HepG2 (cell line): ENCODE measurements at regions not wholly inside any gene's neighbourhood (a gene's known extent, or its start where the extent isn't known, plus 50 kb on each side); places are given as distances from the start of the nearest gene placed in this dataset.

Experiments
- GPN1 ChIP-seq: sonication (generic); formaldehyde crosslinking; IDR thresholded peaks from 2 replicates; pipeline ENCODE4 v1.5.1; 2020; ENCODE audit warnings: missing genetic modification reagents, borderline replicate concordance
- HOXA5 ChIP-seq: sonication (generic); formaldehyde crosslinking; IDR thresholded peaks from 2 replicates; pipeline ENCODE4 v1.4.0; 2020; ENCODE audit warnings: missing genetic modification reagents
- MAFF ChIP-seq: IDR thresholded peaks from 2 replicates; pipeline ENCODE4 v1.6.1; 2011; ENCODE audit warnings: low read depth, low read length, improper control_type of control experiment
- RFX3 ChIP-seq: IDR thresholded peaks from 2 replicates; pipeline ENCODE4 v1.6.1; 2016; ENCODE audit warnings: missing biosample characterization, missing genetic modification reagents
- TSC22D2 ChIP-seq: sonication (generic); formaldehyde crosslinking; IDR thresholded peaks from 2 replicates; pipeline ENCODE4 v1.5.1; 2020; ENCODE audit warnings: missing genetic modification reagents, mild to moderate bottlenecking, borderline replicate concordance
- ZNF180 ChIP-seq: sonication (generic); formaldehyde crosslinking; IDR thresholded peaks from 2 replicates; pipeline ENCODE4 v1.4.0; 2020; ENCODE audit warnings: low read depth, missing genetic modification reagents, borderline replicate concordance
- ZNF747 ChIP-seq: sonication (generic); formaldehyde crosslinking; IDR thresholded peaks from 2 replicates; pipeline ENCODE4 v1.8.1; 2023; ENCODE audit warnings: missing genetic modification reagents, mild to moderate bottlenecking, borderline replicate concordance
- TF ChIP-seq, protein P1 (sequence below): sonication (generic); formaldehyde crosslinking; IDR thresholded peaks from 2 replicates; pipeline ENCODE4 v1.4.0; 2020; ENCODE audit warnings: missing genetic modification reagents, borderline replicate concordance
- TF ChIP-seq, protein P2 (sequence below): sonication (generic); formaldehyde crosslinking; IDR thresholded peaks from 2 replicates; pipeline ENCODE4 v1.4.0; 2020; ENCODE audit warnings: missing genetic modification reagents
- TF ChIP-seq, protein P3 (sequence below): sonication (generic); formaldehyde crosslinking; IDR thresholded peaks from 2 replicates; pipeline ENCODE4 v1.5.0; 2020; ENCODE audit warnings: missing genetic modification reagents
- TF ChIP-seq, protein P4 (sequence below): sonication (generic); formaldehyde crosslinking; IDR thresholded peaks from 2 replicates; pipeline ENCODE4; 2020; ENCODE audit warnings: missing genetic modification reagents, mild to moderate bottlenecking, borderline replicate concordance

DNA sequence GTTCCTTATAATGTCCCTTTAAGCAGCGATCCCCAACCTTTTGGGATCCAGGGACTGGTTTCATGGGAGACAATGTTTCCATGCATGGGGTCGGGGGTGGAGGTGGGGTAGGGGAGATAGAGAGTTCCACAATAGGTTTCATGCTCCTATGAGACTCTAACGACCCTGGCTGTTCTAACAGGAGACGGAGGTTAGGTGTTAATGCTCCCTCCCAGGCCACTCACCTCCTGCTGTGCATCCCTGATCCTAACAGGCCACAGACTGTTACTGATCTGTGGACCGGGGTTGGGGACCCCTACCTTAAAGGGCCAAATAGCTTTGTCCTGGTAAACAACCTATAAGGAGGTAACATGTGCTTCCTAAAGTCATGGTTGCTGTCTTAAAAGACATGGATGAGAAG, 602.5 kb upstream of the RGMB start (continued):
- TF ChIP-seq, protein P1, sequence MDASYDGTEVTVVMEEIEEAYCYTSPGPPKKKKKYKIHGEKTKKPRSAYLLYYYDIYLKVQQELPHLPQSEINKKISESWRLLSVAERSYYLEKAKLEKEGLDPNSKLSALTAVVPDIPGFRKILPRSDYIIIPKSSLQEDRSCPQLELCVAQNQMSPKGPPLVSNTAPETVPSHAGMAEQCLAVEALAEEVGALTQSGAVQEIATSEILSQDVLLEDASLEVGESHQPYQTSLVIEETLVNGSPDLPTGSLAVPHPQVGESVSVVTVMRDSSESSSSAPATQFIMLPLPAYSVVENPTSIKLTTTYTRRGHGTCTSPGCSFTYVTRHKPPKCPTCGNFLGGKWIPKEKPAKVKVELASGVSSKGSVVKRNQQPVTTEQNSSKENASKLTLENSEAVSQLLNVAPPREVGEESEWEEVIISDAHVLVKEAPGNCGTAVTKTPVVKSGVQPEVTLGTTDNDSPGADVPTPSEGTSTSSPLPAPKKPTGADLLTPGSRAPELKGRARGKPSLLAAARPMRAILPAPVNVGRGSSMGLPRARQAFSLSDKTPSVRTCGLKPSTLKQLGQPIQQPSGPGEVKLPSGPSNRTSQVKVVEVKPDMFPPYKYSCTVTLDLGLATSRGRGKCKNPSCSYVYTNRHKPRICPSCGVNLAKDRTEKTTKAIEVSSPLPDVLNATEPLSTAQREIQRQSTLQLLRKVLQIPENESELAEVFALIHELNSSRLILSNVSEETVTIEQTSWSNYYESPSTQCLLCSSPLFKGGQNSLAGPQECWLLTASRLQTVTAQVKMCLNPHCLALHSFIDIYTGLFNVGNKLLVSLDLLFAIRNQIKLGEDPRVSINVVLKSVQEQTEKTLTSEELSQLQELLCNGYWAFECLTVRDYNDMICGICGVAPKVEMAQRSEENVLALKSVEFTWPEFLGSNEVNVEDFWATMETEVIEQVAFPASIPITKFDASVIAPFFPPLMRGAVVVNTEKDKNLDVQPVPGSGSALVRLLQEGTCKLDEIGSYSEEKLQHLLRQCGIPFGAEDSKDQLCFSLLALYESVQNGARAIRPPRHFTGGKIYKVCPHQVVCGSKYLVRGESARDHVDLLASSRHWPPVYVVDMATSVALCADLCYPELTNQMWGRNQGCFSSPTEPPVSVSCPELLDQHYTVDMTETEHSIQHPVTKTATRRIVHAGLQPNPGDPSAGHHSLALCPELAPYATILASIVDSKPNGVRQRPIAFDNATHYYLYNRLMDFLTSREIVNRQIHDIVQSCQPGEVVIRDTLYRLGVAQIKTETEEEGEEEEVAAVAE (CRISPR knock-in tag), result no peak
- no peak for TF ChIP-seq TSC22D2 (CRISPR knock-in tag)
- TF ChIP-seq ZNF747 (CRISPR knock-in tag), result no peak
- TF ChIP-seq, protein P2, sequence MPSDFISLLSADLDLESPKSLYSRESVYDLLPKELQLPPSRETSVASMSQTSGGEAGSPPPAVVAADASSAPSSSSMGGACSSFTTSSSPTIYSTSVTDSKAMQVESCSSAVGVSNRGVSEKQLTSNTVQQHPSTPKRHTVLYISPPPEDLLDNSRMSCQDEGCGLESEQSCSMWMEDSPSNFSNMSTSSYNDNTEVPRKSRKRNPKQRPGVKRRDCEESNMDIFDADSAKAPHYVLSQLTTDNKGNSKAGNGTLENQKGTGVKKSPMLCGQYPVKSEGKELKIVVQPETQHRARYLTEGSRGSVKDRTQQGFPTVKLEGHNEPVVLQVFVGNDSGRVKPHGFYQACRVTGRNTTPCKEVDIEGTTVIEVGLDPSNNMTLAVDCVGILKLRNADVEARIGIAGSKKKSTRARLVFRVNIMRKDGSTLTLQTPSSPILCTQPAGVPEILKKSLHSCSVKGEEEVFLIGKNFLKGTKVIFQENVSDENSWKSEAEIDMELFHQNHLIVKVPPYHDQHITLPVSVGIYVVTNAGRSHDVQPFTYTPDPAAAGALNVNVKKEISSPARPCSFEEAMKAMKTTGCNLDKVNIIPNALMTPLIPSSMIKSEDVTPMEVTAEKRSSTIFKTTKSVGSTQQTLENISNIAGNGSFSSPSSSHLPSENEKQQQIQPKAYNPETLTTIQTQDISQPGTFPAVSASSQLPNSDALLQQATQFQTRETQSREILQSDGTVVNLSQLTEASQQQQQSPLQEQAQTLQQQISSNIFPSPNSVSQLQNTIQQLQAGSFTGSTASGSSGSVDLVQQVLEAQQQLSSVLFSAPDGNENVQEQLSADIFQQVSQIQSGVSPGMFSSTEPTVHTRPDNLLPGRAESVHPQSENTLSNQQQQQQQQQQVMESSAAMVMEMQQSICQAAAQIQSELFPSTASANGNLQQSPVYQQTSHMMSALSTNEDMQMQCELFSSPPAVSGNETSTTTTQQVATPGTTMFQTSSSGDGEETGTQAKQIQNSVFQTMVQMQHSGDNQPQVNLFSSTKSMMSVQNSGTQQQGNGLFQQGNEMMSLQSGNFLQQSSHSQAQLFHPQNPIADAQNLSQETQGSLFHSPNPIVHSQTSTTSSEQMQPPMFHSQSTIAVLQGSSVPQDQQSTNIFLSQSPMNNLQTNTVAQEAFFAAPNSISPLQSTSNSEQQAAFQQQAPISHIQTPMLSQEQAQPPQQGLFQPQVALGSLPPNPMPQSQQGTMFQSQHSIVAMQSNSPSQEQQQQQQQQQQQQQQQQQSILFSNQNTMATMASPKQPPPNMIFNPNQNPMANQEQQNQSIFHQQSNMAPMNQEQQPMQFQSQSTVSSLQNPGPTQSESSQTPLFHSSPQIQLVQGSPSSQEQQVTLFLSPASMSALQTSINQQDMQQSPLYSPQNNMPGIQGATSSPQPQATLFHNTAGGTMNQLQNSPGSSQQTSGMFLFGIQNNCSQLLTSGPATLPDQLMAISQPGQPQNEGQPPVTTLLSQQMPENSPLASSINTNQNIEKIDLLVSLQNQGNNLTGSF (CRISPR knock-in tag), result no peak
- TF ChIP-seq, protein P3, sequence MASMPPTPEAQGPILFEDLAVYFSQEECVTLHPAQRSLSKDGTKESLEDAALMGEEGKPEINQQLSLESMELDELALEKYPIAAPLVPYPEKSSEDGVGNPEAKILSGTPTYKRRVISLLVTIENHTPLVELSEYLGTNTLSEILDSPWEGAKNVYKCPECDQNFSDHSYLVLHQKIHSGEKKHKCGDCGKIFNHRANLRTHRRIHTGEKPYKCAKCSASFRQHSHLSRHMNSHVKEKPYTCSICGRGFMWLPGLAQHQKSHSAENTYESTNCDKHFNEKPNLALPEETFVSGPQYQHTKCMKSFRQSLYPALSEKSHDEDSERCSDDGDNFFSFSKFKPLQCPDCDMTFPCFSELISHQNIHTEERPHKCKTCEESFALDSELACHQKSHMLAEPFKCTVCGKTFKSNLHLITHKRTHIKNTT (CRISPR knock-in tag), result no peak
- no peak for TF ChIP-seq MAFF
- TF ChIP-seq GPN1 (CRISPR knock-in tag), result no peak
- TF ChIP-seq, protein P4, sequence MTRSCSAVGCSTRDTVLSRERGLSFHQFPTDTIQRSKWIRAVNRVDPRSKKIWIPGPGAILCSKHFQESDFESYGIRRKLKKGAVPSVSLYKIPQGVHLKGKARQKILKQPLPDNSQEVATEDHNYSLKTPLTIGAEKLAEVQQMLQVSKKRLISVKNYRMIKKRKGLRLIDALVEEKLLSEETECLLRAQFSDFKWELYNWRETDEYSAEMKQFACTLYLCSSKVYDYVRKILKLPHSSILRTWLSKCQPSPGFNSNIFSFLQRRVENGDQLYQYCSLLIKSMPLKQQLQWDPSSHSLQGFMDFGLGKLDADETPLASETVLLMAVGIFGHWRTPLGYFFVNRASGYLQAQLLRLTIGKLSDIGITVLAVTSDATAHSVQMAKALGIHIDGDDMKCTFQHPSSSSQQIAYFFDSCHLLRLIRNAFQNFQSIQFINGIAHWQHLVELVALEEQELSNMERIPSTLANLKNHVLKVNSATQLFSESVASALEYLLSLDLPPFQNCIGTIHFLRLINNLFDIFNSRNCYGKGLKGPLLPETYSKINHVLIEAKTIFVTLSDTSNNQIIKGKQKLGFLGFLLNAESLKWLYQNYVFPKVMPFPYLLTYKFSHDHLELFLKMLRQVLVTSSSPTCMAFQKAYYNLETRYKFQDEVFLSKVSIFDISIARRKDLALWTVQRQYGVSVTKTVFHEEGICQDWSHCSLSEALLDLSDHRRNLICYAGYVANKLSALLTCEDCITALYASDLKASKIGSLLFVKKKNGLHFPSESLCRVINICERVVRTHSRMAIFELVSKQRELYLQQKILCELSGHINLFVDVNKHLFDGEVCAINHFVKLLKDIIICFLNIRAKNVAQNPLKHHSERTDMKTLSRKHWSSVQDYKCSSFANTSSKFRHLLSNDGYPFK (CRISPR knock-in tag), result no peak
- no peak for TF ChIP-seq RFX3 (CRISPR knock-in tag)
- TF ChIP-seq HOXA5 (CRISPR knock-in tag), result no peak
- no peak for TF ChIP-seq ZNF180 (CRISPR knock-in tag)
